ENCODE measurements at regions not wholly inside any gene's neighbourhood (a gene's known extent, or its start where the extent isn't known, plus 50 kb on each side); places are given as distances from the start of the nearest gene placed in this dataset.

GRCh38 chr9:1429297-1429696 is 379.1 kb downstream of the DMRT2 start:
- no peaks in the 10 kb centered on the region for H3K36me3 Mint-ChIP-seq

GRCh38 chr9:1431461-1431860 is 381.3 kb downstream of the DMRT2 start:
- intact Hi-C loops (cut with micrococcal nuclease) = no loop called here
- no peaks in the 10 kb centered on the region for H3K9me3 Mint-ChIP-seq
- peaks cover 10% of the 10 kb centered on the region for H3K27me3 Mint-ChIP-seq
- no peaks in the 10 kb centered on the region for H3K4me1 Mint-ChIP-seq (ENCODE audit: low read depth)
- no peak overlapping the region for H3K4me3 Mint-ChIP-seq
- no peak overlapping the region for H3K27ac Mint-ChIP-seq
- CTCF ChIA-PET = no interaction called here
- H3K36me3 Mint-ChIP-seq = no peaks in the 10 kb centered on the region
- no peak for DNase-seq
- POLR2A ChIA-PET = no interaction called here

More at GRCh38 chr9:1429297-1429696, 379.1 kb downstream of the DMRT2 start:
- POLR2A ChIA-PET = no interaction called here
- Mint-ChIP-seq H3K9me3 (peaks cover 2% of the 10 kb centered on the region), H3K27me3 (peaks cover 10% of the 10 kb centered on the region), H3K4me1 (ENCODE audit: low read depth) (no peaks in the 10 kb centered on the region), H3K27ac (no peak overlapping the region), H3K4me3 (no peak overlapping the region)
- intact Hi-C loops (cut with micrococcal nuclease) = no loop called here
- peak; percentile 9 for DNase-seq
- CTCF ChIA-PET = no interaction called here

DNA sequence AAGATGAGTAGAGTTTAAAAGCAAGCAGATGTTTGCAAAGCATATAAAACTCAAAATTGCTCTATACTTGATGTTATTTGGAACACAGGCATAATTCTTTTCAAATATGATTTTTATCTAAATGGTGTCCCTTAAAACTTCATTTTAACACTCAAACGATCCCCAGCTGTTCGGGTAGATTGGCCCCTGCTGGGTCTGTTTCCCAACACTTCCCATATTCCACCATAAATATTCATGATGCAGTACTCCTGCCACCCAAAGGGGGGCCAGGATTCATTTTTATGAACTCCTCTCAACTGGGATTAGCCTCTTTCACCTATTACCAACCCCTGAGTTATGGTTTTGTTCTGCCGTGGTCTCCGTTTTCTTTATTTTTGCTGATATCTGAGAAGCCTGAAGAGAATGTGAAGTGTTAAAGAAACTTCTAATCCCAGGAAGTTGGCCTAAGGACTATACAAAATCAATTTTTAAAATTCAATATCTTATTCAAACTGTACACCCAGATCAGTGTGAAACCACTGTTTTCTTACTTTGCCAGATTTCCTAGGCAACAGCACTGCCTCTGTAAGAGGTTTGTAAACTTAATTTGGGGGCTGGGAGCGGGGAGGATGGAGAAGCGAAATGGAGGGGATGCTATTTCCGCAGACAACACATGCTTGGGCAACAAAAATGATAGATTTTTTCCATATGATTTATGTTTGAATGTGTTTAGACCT is 384.1 kb downstream of the DMRT2 start:
- POLR2A ChIA-PET = no interaction called here
- Mint-ChIP-seq H3K27me3 (peaks cover 12% of the 10 kb centered on the region), H3K36me3 (no peaks in the 10 kb centered on the region), H3K27ac (no peak overlapping the region), H3K4me3 (no peak overlapping the region), H3K4me1 (ENCODE audit: low read depth) (no peaks in the 10 kb centered on the region), H3K9me3 (no peaks in the 10 kb centered on the region)
- CTCF ChIA-PET = no interaction called here
- intact Hi-C loops (cut with micrococcal nuclease) = no loop called here
- DNase-seq = no peak

- Mint-ChIP-seq H3K27ac (no peak overlapping the region), H3K27me3 (peaks cover 8% of the 10 kb centered on the region), H3K4me1 (ENCODE audit: low read depth) (no peaks in the 10 kb centered on the region), H3K9me3 (no peaks in the 10 kb centered on the region), H3K4me3 (no peak overlapping the region), H3K36me3 (no peaks in the 10 kb centered on the region)
- ChIA-PET POLR2A (no interaction called here), CTCF (no interaction called here)
- DNase-seq = no peak
- intact Hi-C loops (cut with micrococcal nuclease) = no loop called here
These were observed 384.7 kb downstream of the DMRT2 start for GRCh38 chr9:1434811-1435210.

- Mint-ChIP-seq H3K9me3 (no peaks in the 10 kb centered on the region), H3K4me3 (no peak overlapping the region), H3K27ac (no peak overlapping the region), H3K36me3 (no peaks in the 10 kb centered on the region), H3K4me1 (ENCODE audit: low read depth) (no peaks in the 10 kb centered on the region), H3K27me3 (peaks cover 9% of the 10 kb centered on the region)
- ChIA-PET CTCF (no interaction called here), POLR2A (no interaction called here)
- no peak for DNase-seq
- intact Hi-C loops (cut with micrococcal nuclease) = no loop called here
These were observed 390.1 kb downstream of the DMRT2 start for GRCh38 chr9:1440256-1440655.

DNA sequence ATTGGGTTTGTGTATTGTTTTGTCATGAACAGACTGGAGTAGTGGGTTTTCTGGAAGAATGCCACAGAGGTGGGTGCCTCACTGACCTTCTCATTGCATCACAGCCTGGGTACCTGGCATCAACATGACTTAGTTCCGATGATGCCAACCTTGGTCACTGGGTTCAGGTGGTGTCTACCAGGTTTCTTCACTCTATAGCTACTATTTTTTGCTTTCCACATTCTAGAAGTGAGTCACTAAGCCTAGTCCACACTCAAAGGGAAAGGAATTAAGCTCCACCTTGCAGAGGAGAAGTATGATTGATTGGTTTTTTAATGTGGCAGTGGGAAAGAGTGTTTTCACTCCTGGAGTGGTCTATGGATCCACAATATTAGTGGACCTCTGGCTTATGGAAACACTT is 391.9 kb downstream of the DMRT2 start:
- POLR2A ChIA-PET = no interaction called here
- no peaks in the 10 kb centered on the region for H3K36me3 Mint-ChIP-seq
- no peak for DNase-seq
- H3K27me3 Mint-ChIP-seq = peaks cover 9% of the 10 kb centered on the region
- CTCF ChIA-PET = no interaction called here
- H3K4me3 Mint-ChIP-seq = no peak overlapping the region
- no peaks in the 10 kb centered on the region for H3K9me3 Mint-ChIP-seq
- intact Hi-C loops (cut with micrococcal nuclease) = no loop called here
- no peaks in the 10 kb centered on the region for H3K4me1 Mint-ChIP-seq (ENCODE audit: low read depth)
- no peak overlapping the region for H3K27ac Mint-ChIP-seq

DNA sequence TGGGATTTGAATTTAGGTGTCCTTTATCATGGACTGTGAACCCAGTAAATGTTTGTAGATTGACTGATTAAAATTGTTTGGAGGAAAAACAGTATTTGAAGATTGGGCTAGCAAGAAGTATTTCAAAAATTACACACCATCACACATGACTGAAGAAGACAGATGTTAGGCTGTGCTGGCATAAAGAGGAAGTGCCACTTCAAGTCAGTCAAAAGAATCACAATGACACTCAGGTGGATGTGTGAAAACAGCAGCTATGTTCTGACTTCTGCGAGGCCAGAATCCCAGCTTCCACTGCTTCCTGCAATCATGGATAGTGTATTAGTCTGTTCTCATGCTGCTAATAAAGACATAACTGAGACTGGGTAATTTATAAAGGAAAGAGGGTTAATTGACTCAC is 393.3 kb downstream of the DMRT2 start:
- POLR2A ChIA-PET = no interaction called here
- no peak for DNase-seq
- Mint-ChIP-seq H3K4me1 (ENCODE audit: low read depth) (no peaks in the 10 kb centered on the region), H3K9me3 (no peaks in the 10 kb centered on the region), H3K4me3 (no peak overlapping the region), H3K27ac (no peak overlapping the region), H3K27me3 (peaks cover 4% of the 10 kb centered on the region), H3K36me3 (no peaks in the 10 kb centered on the region)
- CTCF ChIA-PET = no interaction called here
- intact Hi-C loops (cut with micrococcal nuclease) = no loop called here

- Mint-ChIP-seq H3K4me3 (no peak overlapping the region), H3K9me3 (no peaks in the 10 kb centered on the region), H3K4me1 (ENCODE audit: low read depth) (no peaks in the 10 kb centered on the region), H3K36me3 (no peaks in the 10 kb centered on the region), H3K27me3 (peaks cover 4% of the 10 kb centered on the region), H3K27ac (no peak overlapping the region)
- ChIA-PET CTCF (no interaction called here), POLR2A (no interaction called here)
- DNase-seq = no peak
- intact Hi-C loops (cut with micrococcal nuclease) = no loop called here
These were observed 396.5 kb downstream of the DMRT2 start for GRCh38 chr9:1446671-1447070.

DNA sequence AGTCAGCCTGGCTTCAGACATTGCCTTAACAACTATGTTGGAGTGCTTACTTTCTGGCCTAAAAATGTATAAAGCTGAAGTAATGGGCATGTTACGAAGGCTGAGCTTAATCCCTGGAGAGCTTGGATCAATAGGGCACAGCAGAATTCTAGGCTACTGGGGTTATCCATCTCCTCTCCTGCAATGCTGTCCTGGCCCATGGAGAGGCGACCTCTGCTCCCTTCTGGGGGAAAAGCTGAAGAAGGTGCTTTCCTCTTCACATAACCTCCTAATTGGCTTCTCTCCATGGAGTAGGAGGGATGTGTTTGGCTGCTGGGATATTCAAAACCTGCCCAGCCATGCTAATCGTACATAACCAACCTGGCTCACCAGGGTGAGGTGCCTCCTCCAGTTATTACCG is 403.5 kb downstream of the DMRT2 start:
- Mint-ChIP-seq H3K27ac (no peak overlapping the region), H3K4me1 (ENCODE audit: low read depth) (peaks cover 4% of the 10 kb centered on the region), H3K4me3 (no peak overlapping the region), H3K36me3 (no peaks in the 10 kb centered on the region), H3K27me3 (peaks cover 9% of the 10 kb centered on the region), H3K9me3 (no peaks in the 10 kb centered on the region)
- POLR2A ChIA-PET = interaction anchor here (0.6 kb wide), 1 partner anchor 452 kb away, joined by 3 read pairs; no protein-coding TSS in a partner anchor
- DNase-seq = no peak
- intact Hi-C loops (cut with micrococcal nuclease) = no loop called here
- CTCF ChIA-PET = no interaction called here

- H3K4me1 Mint-ChIP-seq (ENCODE audit: low read depth) = peaks cover 4% of the 10 kb centered on the region
These were observed 404.1 kb downstream of the DMRT2 start for GRCh38 chr9:1454211-1454610.

GRCh38 chr9:1454616-1455347 is 404.6 kb downstream of the DMRT2 start:
- Mint-ChIP-seq H3K4me1 (ENCODE audit: low read depth) (peaks cover 4% of the 10 kb centered on the region), H3K27me3 (peaks cover 9% of the 10 kb centered on the region)

More at GRCh38 chr9:1454211-1454610, 404.1 kb downstream of the DMRT2 start:
- intact Hi-C loops (cut with micrococcal nuclease) = no loop called here
- H3K9me3 Mint-ChIP-seq = no peaks in the 10 kb centered on the region
- H3K27me3 Mint-ChIP-seq = peaks cover 9% of the 10 kb centered on the region
- H3K27ac Mint-ChIP-seq = no peak overlapping the region
- ChIA-PET POLR2A (interaction anchor here (0.6 kb wide), 1 partner anchor 452 kb away, joined by 3 read pairs; no protein-coding TSS in a partner anchor), CTCF (no interaction called here)
- no peak overlapping the region for H3K4me3 Mint-ChIP-seq
- no peaks in the 10 kb centered on the region for H3K36me3 Mint-ChIP-seq
- DNase-seq = no peak

DNA sequence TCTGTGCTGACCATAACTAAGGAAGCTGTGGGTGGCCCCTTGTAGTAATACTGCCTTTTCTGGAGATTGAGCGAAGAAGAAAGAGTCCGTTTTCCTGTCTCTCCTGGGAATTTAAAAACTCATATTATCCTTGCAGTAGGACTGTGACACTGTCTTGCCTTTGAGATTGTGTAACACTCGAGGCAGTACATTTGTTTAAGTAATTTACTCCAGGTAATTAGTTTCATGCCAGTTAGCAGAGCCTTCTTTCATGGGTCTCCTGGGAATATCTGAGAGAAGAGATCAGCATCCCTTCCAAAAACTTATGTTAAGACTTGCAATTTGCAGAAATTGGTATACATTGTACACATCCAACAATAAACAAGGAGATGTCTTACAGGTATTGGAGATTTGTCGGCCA is 405.6 kb downstream of the DMRT2 start:
- CTCF ChIA-PET = no interaction called here
- intact Hi-C loops (cut with micrococcal nuclease) = no loop called here

More at GRCh38 chr9:1454616-1455347, 404.6 kb downstream of the DMRT2 start:
- Mint-ChIP-seq H3K27ac (no peak overlapping the region), H3K36me3 (no peaks in the 10 kb centered on the region), H3K4me3 (no peak overlapping the region), H3K9me3 (no peaks in the 10 kb centered on the region)
- DNase-seq = no peak
- CTCF ChIA-PET = no interaction called here
- POLR2A ChIA-PET = no interaction called here
- intact Hi-C loops (cut with micrococcal nuclease) = no loop called here

More for the DNA sequence above, 405.6 kb downstream of the DMRT2 start:
- no peak for DNase-seq
- H3K4me3 Mint-ChIP-seq = no peak overlapping the region
- POLR2A ChIA-PET = no interaction called here
- H3K27ac Mint-ChIP-seq = no peak overlapping the region
- H3K27me3 Mint-ChIP-seq = peaks cover 9% of the 10 kb centered on the region
- no peaks in the 10 kb centered on the region for H3K9me3 Mint-ChIP-seq
- H3K4me1 Mint-ChIP-seq (ENCODE audit: low read depth) = peaks cover 4% of the 10 kb centered on the region
- no peaks in the 10 kb centered on the region for H3K36me3 Mint-ChIP-seq

All from activated CD4-positive, alpha-beta memory T cell treated with anti-CD3 and anti-CD28 coated beads for 36 hours (primary cell).